Breast epithelium (tissue), 3 donors: ENCODE measurements at regions not wholly inside any gene's neighbourhood (a gene's known extent, or its start where the extent isn't known, plus 50 kb on each side); places are given as distances from the start of the nearest gene placed in this dataset.

Experiments
- POLR2A ChIP-seq: fragments of 450-650 bp; IDR thresholded peaks from one replicate; pipeline ENCODE4 v1.6.1; 2016; ENCODE audit warnings: antibody characterized with exemption, mild to moderate bottlenecking, moderate library complexity
- POLR2AphosphoS5 ChIP-seq, 3 donors: sonication (generic); formaldehyde crosslinking; IDR thresholded peaks; one replicate each; pipeline ENCODE4 v1.6.1; 2017; ENCODE audit warnings: antibody characterized with exemption in 3 of 3
- TF ChIP-seq, protein P1 (sequence below), 3 donors: fragments of 450-650 bp; IDR thresholded peaks; one replicate each; pipeline ENCODE4 v1.5.1; 2016 to 2017; ENCODE audit warnings: antibody characterized with exemption in 3 of 3, mild to moderate bottlenecking in 3 of 3, moderate library complexity in 3 of 3

DNA sequence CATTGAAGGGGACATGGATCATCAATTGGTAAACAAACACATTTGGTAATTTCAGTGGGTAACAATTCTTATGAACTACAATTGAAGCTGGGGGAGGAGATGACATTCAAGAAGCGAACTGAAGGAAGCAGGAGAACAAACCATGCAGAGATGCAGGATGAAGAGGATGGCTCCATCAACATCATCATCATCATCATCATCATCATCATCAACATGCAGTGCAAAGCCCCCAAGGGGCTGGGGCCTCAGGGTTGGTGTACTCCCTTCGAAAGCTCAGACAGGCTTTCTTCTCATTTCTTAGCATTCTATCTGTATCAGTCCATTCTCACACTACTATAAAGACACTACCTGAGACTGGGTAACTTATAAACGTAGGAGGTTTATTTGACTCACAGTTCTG, 105.8 kb downstream of the DUSP10 start:
- TF ChIP-seq, protein P1, sequence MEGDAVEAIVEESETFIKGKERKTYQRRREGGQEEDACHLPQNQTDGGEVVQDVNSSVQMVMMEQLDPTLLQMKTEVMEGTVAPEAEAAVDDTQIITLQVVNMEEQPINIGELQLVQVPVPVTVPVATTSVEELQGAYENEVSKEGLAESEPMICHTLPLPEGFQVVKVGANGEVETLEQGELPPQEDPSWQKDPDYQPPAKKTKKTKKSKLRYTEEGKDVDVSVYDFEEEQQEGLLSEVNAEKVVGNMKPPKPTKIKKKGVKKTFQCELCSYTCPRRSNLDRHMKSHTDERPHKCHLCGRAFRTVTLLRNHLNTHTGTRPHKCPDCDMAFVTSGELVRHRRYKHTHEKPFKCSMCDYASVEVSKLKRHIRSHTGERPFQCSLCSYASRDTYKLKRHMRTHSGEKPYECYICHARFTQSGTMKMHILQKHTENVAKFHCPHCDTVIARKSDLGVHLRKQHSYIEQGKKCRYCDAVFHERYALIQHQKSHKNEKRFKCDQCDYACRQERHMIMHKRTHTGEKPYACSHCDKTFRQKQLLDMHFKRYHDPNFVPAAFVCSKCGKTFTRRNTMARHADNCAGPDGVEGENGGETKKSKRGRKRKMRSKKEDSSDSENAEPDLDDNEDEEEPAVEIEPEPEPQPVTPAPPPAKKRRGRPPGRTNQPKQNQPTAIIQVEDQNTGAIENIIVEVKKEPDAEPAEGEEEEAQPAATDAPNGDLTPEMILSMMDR (IDR thresholded peaks at IDR 0.05): no peak
- TF ChIP-seq POLR2A (no peak), POLR2AphosphoS5 (IDR thresholded peaks at IDR 0.05) (no peak)
